GM21786 (cell line): ENCODE measurements at regions not wholly inside any gene's neighbourhood (a gene's known extent, or its start where the extent isn't known, plus 50 kb on each side); places are given as distances from the start of the nearest gene placed in this dataset.

ENCODE experiments used
- ATAC-seq: cut with Tn5 transposase; IDR thresholded peaks from one replicate; pipeline ENCODE4 v1.9.1; 2021; ENCODE audit not compliant: unreplicated experiment

GRCh38 chr3:103600844-103601243 is 1166.0 kb downstream of the ZPLD1 start:
- no peak for ATAC-seq

- ATAC-seq, result no peak
Measured at GRCh38 chr3:103601666-103602065, 1166.9 kb downstream of the ZPLD1 start.

DNA sequence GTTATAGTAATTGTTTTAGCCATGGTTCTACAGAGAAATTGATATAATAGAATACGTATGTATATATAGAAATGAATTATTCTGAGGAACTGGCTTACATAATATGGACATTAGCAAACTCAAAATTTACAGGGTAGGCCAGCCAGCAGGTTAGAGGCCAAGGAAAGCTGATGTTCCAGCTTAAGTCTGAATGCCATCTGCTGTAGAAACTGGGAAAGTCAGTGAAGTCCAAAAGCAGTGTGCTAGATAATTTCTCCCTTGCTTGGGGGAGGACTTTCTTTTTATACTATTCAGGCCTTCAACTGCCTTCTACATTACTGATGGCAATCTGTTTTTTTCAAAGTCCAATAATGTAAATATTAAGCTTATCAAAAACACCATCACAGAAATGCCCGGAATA is 1174.7 kb downstream of the ZPLD1 start:
- ATAC-seq, result no peak

- ATAC-seq, result no peak
Measured at GRCh38 chr3:103613397-103614156, 1178.8 kb downstream of the ZPLD1 start.

- ATAC-seq, result no peak
Measured at GRCh38 chr3:103614719-103615118, 1179.9 kb downstream of the ZPLD1 start.

GRCh38 chr3:103617961-103618360 is 1183.1 kb downstream of the ZPLD1 start:
- ATAC-seq, result no peak

DNA sequence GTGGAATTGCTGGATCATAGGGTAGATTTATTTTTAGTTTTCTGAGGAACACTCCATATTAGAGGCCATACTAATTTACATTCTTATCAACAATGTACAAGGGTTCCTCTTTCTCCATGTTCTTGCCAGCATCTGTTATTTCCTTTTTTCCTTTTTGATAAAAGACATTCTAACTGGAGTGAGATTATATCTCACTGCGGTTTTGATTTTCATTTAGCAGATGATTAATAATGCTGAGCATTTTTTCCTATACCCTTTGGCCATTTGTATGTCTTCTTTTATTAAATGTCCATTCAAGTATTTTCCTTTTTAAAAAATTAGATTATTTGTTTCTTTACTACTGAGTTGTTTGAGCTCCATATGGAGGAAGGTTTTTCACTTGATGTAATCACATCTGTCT is 1189.5 kb downstream of the ZPLD1 start:
- ATAC-seq, result no peak

DNA sequence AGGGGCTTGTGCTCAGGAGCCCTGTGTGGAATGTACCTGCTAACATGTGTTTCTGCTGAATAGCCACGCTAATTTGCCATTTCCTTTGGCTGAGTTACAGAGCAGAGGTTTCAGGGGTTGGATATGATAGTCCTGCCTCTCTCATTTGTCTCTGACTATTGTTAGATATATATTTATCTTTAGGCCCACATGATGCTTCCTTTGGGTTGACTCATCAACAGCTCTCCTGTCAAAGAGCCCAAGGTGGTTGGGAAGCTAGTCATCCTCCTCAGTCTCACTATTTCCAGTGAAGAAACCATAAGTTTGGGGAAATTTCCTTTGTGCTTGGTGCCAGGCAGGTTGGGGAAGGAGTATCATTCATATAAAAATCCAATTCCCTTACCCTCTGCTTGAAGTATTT is 1194.6 kb downstream of the ZPLD1 start:
- no peak for ATAC-seq

GRCh38 chr3:103644450-103644849 is 1209.6 kb downstream of the ZPLD1 start:
- no peak for ATAC-seq

- ATAC-seq, result no peak
Measured at GRCh38 chr3:103653996-103654395, 1219.2 kb downstream of the ZPLD1 start.

GRCh38 chr3:103657756-103658155 is 1222.9 kb downstream of the ZPLD1 start:
- ATAC-seq, result no peak

- no peak for ATAC-seq
Measured at GRCh38 chr3:103660810-103661209, 1226.0 kb downstream of the ZPLD1 start.

DNA sequence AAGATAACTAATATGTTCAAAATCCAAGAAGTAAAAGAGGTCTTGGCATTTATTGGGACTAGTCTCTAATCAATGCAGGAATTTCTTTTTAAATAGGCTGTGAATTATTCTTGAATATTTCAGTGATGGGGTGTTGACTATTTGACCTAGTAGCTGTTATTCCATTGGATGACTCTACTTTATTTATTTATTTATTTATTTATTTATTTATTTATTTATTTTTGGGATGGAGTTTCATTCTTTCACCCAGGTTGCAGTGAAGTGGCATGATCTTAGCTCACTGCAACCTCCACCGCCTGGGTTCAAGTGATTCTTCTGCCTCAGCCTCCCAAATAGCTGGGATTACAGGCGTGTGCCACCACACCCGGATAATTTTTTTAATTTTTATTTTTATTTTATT is 1227.8 kb downstream of the ZPLD1 start:
- ATAC-seq, result no peak

- no peak for ATAC-seq
Measured at GRCh38 chr3:103672346-103672745, 1237.5 kb downstream of the ZPLD1 start.

DNA sequence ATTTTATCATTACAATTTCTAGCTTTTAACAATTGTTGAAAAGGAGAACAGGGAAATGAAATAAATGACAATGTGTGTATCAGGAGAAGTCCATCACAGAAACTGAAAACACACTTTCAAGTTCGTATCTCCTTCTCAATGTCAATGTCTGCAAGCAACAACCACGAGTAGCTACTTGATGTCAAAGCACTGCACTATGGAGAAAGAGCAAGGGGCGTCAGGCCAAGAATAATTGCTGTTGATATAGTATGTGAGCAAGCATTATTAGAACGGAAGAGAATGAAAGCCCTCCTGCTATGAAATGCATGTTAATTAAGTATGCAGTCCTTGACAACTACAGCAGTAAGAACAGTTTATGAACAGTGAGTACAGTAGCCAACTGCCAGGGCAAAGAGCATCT is 1250.1 kb downstream of the ZPLD1 start:
- ATAC-seq, result no peak

- no peak for ATAC-seq
Measured at GRCh38 chr3:103685939-103686338, 1251.1 kb downstream of the ZPLD1 start.

- ATAC-seq, result no peak
Measured at GRCh38 chr3:103690536-103690935, 1255.7 kb downstream of the ZPLD1 start.

DNA sequence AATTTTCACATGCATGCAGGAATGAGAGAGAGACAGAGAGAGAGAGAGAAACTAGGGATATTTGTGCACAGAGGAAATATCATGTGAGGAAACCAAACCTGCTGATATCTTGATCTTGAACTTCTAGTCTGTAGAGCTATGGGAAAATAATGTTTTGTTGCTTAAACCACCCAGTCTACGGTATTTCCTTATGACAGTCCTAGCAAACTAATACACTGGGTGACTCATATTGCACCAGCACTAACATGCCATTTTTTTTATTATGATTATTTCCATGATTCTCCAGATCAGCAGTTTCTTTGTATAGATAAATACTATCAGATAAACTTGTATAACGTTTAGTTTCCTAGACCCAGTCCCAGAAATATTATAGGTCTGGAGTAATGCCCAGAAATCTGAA is 1259.0 kb downstream of the ZPLD1 start:
- ATAC-seq, result no peak

- no peak for ATAC-seq
Measured at GRCh38 chr3:103698646-103699045, 1263.8 kb downstream of the ZPLD1 start.

- no peak for ATAC-seq
Measured at GRCh38 chr3:103699228-103699627, 1264.4 kb downstream of the ZPLD1 start.

DNA sequence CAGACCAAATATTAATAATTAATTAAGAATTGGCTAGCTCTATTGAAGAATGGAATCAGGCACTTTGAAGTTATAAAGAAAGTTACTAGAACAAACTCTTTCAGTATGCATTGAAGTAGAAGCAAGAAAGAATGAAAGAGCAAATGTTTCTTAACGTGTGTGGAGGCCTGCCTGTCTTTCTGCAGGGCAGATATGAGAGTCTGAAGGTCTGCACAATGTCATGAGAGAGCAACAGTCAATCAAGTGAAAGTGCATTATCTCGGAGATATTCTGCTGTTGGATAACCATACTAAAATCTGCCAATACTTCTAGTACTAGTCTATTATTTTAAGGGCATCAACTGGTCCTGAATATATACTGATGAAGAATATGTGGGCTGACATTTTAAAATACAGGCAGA is 1270.8 kb downstream of the ZPLD1 start:
- ATAC-seq, result no peak

GRCh38 chr3:103706671-103707070 is 1271.9 kb downstream of the ZPLD1 start:
- no peak for ATAC-seq

DNA sequence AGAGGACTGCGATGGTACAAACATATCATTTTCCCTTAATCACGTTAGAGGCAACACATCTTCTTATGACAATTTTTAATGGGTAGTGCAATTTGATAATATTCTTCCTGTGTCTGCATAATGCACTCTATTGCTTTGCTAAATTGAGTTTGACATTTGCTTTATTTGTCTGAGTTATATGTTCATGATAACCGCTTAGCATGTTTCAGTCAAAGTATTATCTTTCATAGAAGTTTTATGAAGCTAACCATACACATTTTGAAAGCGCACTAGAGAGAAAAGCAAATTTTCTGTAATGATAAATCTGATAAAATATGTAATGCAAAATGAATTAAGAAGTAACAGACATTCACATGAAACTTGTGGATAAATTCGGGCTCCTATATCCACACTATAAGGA is 1276.9 kb downstream of the ZPLD1 start:
- ATAC-seq, result no peak
